GM21390 (cell line): ENCODE measurements at regions not wholly inside any gene's neighbourhood (a gene's known extent, or its start where the extent isn't known, plus 50 kb on each side); places are given as distances from the start of the nearest gene placed in this dataset.
"Not testable (repeated sequence)": the region's sequence is repeated elsewhere in the genome, so short reads cannot be mapped to it uniquely, and the experiment has no call there.

Source experiments
- ATAC-seq: cut with Tn5 transposase; IDR thresholded peaks from one replicate; pipeline ENCODE4 v1.9.1; 2021; ENCODE audit not compliant: unreplicated experiment

DNA sequence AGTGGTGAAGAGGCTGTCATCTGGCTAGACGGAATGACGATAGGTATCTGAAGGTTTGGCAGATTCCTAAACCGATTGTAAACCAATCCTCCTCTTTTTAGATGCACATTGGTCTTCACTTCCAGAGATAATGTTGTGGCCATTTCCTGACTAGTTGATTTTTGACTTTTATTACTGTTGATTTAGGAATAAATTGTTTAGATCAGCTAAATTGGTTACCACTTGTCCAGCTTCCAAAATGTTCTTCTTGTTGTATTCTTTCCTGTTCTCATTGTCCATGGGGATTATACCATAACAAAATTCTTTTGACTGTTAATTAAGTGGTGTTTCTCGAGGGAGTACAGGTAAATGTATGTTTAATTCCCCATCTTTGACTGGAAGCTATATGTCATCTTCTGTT is 119.7 kb downstream of the MACROH2A1 start:
- ATAC-seq: no peak

DNA sequence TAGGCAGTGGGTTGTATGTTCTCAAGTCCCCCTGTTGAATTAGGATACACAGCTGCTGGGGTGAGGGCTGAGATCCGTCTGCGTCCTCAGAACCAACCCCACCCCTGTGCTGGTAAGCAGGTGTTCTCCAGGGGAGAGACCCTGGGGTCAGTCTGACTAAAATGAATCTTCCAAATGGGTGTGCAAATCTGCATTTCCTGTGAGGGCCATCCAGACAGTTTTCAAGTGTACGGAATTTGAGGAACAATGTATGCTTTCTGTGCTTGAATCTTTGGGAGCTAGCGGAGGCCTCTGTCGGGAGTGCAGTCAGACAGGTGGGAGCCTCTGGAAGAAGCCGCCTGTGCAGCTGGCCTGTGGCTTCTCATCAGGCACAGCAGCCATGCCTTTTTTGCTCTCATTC is 122.9 kb downstream of the MACROH2A1 start:
- no peak for ATAC-seq

DNA sequence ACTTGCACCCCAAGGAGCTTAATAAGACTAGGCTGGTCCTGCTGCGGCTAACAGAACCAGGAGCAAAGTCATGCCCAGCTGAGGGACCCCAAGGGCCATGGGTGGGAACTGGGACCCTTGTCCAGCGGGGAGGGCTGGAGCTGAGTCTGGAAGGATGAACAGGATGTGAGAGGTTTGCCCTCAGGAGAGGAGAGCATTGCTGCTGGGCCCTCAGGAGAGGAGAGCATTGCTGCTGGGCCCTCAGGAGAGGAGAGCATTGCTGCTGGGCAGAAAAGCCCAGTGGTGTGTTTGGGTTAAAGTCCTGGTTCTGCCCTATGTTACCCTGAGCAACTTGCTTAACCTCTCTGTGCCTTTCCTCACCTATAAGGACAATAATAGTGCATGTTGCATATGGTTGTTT is 125.8 kb downstream of the MACROH2A1 start:
- no peak for ATAC-seq

DNA sequence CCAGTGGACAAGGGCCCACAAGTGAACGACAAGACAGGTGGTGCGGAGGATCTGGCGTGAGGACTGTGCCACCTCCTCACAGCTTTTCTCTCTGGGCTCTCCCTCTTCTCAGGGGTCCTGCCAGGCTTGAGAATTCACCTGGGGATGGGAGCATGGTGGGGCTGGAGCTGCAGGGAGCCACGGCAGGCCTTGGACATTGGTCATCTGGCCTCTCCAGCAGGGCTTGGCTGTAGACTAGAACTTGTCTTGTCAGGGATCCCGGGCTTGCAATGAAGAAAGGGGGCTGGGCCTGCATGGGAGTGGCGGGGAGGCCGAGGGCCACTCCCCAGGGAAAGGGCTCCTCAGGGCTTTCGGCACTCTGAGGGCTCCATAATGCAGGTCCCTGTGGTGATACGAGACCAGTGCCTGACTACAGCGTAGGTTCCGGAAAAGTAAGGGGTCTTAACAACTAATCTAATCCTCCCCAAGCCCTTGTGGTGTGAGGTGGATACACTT is 126.7 kb downstream of the MACROH2A1 start:
- no peak for ATAC-seq

DNA sequence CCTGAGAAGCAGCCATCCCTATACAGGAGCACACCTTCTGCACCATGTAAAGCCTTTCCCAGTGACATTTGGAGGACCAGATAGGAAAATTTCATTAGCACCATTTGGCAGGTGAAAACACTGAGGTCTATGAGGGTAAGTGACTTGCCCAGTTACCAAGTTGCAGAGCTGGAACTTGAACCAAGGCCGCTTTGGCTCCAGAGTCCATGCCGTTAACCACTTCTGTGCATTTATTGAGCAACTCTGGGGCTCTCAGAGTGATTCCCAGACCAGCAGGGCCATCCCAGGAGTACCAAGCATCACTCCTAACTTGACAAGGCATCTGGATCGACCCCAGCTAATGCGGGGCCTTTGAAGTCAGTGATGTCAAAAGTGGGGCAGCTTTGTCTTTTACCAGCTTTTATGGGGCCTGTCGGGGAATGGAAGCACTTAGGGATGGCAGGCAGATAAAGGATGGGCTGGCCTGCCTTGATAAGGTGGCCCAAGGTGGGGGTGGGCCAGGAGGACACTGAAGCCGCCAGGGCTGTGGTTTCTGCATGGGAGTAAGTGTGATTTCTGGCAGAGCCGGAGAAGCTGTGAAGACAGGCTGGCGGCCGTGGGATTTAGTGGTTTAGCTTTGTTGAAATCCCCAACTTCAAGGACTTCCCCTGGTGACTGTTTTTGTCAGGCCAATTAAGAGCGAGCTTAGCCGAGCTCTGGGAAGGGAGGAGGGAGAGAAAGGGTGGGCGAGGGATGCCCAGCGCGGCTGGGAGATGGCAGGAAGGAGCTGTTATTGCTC is 127.3 kb downstream of the MACROH2A1 start:
- no peak for ATAC-seq

DNA sequence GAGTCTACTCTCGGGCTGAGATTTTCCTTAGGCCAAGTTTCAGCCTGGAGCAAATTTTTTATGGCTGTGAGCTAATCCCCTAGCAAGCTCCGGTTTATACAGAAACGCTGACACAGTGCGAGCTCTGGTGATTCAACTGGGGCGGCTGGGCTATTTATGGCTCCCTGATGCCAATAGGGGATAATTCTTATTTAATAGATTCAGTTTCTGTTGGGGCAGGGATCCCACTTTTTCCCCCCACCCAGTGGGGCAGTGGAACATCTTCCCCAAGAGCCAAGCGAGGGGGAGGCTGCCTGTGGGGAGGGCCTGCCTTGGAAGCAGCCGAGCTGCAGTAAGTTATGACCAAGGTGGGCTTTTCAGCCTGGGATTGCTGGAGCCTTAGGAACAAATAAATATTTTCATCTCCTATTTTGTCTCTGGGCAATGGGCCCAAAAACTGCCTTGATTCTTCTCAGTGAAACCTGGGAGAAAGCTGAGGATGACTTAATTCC is 129.1 kb downstream of the MACROH2A1 start:
- ATAC-seq: no peak

DNA sequence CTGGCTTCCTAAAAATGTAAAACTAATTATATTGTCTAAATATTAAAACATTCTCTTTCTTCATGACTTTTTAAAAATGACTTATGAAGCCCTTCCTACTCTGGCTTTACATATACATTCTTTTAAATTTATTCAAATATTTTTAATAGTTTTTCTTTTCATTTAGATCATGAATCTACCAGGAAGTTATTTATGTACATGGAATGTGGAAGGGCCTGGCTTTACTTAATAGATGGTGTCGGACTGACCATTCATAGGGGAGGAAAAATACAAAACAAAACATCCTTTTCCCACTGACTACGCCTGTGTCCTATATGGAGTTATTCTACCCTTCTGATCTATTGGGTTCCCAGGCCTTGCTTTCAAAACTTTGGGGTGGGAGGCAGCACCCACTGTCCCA is 129.8 kb downstream of the MACROH2A1 start:
- no peak for ATAC-seq

DNA sequence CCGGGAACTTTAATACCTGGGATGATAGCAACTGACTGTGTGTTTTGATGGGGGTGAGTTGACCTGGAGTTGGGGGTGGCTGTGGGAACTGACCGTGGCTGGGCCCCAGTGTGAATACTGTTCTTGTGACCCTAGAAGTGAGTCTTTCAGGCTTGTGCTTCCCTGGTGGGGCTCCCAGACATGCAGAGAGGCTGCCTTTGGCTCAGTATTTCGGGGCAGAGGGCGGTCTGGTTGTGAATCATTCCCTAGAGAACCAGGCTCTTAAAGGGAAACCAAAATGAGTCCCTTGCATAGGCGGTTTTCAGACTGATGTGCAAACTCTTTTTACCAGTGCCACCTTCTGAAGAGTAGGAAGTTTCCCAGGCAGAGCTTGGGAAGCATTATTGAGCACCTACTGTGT is 132.1 kb downstream of the MACROH2A1 start:
- no peak for ATAC-seq

DNA sequence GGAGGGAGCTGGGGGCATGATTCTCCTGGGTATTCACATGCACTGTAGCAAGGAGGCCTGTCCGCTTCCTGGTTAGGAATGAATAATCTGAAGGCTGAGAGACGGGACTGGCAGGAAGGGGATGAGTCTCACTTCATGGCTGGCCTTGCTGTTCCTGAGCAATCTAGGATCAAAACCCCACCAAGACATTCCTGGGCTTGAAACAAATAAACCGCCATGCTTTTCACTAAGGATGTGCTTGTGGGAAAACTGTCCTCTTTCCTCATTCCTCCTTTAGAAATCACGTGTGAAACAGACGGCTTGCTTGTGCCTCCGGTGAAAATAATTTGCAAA is 132.8 kb downstream of the MACROH2A1 start:
- no peak for ATAC-seq

DNA sequence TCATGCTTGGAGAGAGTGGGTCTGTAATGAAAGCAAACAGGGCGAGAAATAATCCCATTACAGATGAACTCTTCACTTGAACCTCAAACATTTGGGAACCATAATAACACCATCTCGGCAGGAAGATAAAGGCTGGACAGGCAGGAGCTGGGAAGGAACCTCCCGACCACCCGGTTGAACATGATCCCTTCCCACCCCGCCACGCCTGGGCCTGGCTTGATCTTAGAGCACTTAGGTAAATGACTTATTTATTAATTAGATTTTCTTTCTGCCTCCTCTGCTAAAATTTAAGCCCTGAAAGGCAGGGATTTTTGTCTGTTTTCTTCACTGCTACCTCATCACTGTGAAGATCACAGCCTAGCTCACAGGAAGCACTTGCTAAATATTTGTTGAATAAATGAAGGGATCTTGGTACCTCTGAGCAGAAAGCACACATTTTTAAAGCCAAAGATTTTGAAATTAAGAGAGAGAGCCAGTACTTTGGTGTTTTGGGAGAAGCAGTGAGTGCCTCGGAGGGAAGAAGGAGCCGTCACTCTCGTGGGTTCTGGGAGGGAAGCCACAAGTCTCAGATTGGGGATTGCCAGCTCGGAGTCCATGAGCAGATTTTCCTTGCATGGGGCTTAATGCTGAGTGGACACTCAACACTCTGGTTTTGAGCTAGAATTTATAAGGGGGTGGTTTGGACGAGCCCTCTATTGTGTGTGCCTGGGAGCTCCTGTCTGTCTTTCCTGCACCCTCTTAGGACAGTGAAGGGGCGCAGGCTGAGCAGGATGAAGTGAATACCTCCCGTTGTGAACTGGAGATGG is 133.3 kb downstream of the MACROH2A1 start:
- no peak for ATAC-seq

DNA sequence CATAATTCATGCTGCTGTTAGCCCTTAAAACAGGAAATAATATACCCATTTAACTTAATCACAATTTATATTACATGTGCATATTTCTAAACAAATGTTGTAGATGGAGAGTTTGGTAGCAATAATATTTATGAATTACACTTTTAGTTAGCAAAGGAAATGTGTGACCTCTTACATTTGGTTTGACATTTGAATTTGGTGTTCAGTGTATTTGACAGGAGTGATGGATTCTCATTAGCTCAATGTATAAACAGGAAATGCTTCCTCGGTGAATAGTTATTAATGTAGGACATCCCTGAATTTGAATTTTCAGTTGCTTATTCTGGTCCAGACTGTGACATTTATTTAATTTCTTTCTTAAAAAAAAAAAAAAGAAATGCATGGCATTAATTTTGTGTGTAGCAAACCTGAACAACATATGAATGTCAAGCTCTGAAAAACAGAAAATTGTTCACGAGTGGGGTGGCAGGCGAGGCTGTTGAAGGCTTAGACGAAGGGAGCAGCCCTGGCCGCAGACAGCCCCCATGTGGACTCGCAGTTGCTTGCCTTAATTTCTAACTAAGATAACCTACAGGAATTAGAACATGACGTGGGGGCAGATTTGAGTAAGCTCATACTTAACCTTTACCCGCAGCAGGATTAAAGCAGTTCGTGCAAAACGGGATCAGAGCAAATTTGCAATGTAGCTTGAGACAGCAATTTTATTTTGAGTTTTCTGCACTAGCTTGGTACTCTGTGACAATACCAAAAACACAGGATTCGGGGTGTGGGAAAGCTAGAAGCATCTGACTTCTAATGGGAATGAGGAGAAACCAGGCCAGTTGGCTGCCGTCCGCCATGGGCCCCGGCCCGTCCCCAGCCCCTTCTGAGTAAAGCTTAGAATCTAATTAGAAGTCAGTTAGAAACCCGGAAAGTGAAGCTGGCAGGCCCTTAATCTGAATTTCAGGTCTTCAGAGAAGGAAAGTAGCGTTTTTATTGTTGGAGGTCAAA is 134.3 kb downstream of the MACROH2A1 start:
- no peak for ATAC-seq

DNA sequence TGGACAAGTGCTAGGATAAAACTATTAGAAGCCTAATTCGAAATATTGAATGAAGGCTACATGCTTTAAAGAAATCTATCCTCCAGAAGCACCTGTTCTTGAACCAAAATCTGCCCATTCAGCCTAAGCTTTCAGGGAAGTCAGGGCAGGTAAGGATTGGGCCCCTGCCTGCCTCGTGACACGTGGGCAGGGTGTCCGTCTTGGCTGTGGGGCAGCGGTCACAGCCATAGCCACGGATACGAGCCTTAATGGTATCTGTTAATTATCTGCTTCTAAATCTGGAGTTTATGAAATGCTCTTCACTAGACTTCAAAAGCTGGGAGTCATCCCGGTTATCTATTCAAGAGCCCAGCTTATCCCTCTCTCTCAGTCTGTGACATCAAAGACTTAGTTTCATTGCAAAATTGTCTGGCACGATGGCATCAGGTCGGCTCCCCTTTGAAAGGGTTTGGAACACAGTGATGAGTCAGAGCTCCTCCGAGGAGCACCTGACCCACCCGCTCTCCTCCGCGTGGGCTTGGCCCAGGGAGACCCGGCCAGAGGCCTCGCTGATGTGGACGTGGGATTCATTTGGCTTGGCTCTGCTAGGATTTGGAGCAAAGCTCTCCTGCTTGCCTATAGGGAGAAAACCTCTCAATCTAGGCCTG is 135.9 kb downstream of the MACROH2A1 start:
- ATAC-seq: no peak

DNA sequence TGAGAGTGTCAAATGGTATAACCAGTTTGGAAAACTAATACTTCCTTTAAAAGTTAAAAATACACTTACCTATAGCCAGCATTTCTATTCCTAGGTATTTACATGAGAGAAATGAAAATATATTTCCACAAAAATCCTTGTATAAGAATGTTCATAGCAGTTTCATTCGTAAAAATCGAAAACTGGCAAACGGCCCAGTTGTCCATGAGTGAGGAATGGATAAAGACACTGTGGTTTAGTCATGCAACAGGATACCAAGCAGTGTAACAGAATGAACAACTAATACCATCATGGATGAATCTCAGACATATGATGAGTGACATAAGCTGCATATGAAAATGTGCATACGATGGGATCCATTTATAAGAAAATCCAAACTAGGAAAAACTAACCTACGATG is 136.7 kb downstream of the MACROH2A1 start:
- ATAC-seq: no peak

DNA sequence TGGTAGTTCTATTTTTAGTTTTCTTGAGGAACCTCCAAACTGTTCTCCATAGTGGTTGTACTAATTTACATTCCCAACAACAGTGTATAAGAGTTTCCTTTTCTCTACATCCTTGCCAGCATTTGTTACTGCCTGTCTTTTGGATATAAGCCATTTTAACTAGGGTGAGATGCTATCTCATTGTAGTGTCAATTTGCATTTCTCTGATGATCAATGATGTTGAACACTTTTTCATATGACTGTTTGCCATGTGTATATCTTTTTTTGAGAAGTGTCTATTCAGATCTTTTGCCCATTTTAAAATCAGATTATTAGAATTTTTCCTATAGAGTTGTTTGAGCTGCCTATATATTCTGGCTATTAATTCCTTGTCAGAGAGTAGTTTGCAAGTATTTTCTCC is 138.9 kb downstream of the MACROH2A1 start:
- not testable (repeated sequence) for ATAC-seq

DNA sequence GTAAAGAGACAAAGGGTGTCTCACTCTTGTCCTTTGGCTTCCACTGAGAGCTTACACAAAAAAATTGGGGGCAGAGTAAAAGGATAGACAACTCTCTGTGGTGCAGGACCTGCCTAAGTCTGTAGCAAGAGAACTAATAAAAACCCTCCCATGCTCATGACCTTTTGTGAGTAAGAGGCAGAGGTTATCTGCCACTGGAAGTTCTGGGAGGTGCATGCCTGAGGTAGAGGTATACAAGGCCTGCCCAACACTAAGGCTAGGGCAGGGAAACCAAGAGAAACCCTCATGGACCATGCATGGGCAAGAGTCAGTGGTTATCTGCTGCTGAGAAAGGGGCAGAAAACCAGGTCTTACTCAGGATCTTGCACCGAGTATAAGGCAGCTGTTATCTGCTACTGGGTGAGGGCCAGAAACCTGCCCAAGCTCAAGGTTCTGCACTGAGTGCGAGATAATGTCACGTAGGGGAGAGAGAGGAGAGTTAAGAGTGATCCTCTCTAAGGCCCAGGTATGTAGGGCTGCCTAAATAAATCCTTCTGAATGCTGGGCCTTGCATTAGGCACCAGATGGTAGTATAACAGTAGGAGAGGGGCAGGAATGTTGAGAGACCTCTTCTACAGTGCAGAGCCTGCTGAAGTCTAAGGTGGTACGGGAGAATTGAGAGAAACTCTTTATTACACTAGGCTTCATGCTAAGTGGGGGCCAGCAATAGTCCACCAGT is 143.4 kb downstream of the MACROH2A1 start:
- ATAC-seq: no peak

DNA sequence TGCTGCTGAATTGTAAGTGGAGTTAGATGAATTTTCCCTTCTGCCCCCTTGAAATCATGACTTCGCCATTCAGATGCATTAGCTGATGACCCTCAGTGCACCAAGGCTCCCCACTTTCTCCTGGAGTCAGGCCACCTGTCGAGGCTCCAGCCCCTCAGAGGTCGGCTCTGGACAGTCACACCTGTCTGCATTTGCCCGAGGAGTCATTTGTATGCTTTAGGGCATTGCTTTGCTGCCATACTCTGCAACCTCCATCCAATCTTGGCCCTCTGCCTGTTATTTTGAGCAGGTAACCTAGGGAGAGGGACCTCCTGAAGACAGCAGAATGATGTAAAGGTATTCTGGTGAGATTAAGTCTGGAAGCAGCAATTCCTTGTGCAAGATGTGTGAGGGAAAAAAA is 144.8 kb downstream of the MACROH2A1 start:
- ATAC-seq: no peak

DNA sequence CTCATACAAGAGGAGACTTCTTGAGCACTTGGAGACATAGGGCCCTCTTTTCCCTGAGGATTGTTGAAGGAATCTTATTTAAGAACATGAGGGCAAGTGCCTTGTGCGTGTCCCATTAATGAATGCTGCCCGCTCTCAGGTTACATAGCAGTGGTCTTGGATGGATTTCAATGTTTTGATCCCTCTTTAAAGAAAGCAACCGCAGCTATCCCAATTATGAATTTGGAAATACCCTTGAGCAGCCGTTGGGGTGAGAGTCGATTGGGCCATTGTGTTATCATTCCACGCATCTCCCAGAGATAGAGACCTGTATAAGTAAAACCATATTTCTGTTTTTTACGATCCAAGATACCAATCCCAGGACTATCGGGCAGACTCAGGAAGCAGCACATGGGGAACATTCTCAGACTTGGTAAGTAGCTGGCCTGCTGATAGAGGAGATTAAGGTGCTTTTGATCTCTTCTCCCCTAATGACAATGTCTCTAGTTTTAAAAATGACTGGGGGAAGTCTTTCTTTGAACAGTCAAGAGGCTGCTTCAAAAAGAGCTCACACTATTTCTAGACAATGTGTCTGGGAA is 145.3 kb downstream of the MACROH2A1 start:
- ATAC-seq: no peak

DNA sequence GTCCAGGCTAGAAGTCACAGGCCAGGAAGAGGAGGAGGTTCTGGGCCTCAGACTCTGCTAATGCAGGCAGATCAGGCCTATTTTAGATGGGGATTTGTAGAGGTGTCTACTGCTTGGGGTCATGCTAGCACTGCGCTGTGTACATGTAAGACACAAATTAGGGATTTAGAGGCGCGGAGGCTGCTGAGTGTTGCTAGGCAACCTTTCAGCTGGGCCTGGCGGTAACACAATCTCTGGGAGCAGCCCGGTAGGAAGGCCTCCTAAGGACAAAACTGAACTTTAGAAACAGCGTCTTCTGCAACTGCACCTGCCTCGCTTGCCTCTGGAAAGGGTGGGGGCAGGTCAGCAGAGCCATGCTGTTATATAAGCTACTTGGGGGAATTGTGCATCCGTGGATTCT is 147.9 kb downstream of the MACROH2A1 start:
- ATAC-seq: no peak

DNA sequence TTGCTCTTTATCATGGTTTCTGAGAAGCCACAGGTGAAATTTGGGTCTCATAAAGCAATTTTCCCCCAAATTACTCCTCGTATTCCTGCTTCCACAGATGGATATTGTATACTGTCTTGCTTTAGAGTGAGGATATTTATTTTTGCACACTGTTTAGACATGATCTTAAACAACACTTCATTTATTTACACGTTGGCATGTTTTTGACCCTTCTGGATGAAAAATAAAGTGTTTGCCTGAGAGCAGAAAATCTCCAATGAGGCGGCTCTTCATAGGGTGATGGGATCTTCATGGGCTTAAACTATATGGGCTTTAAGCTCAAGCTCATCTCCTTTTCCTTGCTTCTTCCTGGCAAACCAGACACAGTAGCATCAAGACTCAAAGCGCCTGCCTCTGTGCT is 148.4 kb downstream of the MACROH2A1 start:
- ATAC-seq: no peak

DNA sequence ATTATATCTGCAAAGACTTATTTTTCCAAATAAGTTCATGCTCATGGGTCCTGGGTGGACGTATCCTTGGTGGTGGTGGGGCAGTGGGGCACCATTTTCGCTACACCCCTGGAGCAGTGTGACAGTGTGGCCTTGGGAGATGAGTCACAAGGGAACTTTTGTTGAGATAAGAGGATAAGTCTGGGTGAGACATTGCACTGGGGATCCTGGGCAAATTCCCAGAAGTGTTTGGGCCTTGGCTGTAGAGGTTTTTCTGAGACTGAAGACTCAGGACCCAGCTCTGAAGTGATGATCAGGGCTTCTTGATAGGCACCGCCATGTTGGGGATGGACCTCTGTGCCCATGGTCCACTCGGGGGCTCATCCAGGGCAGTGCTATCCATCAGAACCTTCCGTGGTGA is 149.4 kb downstream of the MACROH2A1 start:
- ATAC-seq: no peak
